Right hindlimb (tissue), 1 donor: ENCODE measurements at regions not wholly inside any gene's neighbourhood (a gene's known extent, or its start where the extent isn't known, plus 50 kb on each side); places are given as distances from the start of the nearest gene placed in this dataset.

Experiments
- DNase-seq: peaks from one replicate; pipeline ENCODE4 v3.0.0-alpha.2; 2018

DNA sequence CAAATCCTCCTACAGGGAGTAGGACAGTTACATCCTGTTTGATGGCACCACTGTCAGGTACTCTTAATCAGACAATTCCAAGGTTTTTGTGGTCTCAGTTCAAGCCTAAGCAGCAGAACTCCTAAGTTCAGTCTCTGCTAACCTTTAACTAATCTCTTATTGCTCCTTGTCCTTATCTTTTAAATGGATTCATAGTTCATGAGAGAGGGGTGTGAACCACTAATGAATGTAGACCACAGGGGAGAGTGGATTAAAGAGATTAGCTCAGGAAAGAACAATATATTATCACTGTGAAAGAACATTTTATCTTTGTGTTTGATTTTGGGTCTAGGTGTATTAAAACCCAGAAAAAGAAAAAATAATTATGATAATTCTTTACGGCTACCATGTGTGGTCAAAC lies 168.9 kb downstream of the DCK start:
- no peak for DNase-seq

DNA sequence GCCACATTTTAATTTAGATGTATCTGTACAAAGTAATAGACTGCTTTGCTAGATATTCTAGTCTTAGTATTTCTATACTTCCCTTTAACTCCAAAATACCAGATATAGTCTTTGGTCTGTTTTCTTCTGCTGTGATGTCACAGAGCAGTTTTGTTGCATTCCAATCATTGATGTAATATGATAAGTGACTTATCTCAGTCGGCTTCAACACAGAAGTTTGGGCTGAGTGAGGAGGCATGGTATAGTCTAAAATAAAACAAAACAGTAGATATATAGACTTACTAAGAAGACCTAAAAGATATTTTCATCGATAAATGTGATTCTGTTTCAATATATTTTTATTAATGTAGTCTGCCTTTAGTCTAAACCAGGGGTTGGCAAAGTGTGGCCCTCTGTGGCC lies 169.9 kb downstream of the DCK start:
- DNase-seq = no peak

DNA sequence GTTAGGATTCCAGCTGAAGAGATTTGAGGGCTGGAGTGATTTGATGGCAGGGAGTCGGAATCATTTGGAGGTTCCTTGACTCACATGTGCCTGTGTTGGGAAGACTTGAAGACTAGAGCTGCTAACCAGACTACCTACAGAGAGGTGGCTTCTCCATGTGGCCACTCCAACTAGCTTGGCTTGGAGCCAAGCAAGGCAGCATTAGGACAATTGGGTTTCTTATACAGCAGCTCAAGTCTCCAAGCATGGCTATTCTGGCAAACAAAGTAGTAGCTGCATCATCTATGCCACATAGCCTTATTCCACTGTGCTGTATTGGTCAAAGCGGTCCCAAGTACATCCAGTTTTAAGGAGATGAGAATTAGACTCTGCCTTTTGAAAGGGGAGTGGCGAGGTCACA lies 171.7 kb upstream of the SLC4A4 start:
- DNase-seq = no peak

DNA sequence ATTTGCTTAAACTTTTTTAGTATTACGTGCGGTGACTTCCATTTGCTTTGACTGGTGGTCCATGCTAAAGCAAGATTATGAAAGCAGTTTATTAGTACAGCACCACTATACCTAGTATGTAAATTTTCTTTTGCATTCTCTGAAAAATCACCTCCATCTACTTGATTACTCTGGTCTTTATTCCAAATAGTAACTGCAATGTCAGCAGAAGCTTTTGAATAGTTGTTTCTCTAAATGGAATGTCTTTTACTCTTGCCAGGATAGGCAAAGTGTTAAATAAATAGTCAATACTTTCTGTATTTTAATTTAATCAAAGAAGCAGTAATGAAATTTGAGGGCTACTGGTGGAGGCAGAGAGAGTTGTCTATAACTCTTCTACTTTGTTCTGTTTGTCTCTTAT lies 167.2 kb upstream of the SLC4A4 start:
- DNase-seq = no peak

DNA sequence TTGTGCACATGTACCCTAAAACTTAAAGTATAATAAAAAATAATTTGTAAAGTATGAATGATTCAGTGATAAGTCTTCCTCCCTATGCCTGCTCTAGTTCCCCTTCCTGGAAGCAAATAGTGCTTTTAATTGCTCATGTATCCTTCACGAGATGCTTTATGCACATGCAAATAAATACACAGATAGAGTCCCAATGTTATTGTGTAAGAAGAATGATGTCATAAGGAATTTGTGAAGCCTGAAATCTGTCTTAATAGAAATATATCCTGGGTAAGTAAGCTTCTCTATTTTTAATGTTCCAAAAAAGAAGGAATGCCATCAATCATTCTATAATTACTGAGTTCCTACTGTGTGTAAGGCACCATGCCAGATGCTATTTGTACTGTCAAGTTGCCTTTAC lies 157.5 kb upstream of the SLC4A4 start:
- DNase-seq = no peak

DNA sequence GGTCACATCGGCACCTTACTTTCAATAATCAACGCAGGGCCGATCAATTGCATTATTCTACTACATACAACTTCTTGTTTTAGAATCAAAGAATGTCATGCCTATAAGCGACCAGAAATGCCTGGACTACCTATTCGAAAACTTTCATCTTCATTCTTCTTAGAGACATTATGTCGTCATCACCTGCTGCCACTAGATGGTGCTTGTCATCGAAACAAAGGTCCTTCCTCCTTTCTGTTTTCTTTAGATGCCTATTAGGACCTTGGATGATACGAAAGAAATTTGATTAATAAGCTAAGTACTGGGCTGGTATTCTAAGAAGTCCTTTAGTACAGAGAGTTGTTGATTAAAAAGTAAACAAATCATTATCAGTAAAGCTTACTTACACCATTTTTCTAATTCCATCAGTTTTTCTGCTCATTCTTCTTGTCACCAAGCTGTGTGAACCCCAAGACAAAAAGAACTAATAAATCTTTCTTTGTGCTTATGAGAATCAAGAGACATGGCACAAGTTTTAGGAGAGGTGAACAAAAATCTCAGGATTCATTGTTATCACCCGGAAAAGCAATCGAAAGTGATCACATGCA lies 154.5 kb upstream of the SLC4A4 start:
- peak; percentile 29 for DNase-seq

DNA sequence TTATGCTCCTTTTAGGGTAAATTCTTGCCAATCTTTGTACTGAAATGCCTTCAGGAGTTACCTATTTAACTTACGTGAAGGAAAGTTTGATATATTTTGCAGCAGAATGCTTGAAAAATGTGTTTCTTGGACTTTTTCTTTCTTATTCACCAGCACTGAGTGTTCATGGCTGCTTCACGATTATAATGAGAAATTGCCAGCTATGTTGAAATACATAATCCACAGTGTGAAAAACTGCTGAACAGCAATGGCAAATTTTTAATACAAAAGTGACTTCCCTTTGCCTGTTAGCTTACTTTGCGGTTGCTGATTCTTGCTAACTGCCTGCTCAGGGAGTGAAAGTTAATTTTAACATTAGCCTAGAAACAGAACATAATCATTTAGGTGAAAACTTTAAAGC lies 153.8 kb upstream of the SLC4A4 start:
- no peak for DNase-seq

DNA sequence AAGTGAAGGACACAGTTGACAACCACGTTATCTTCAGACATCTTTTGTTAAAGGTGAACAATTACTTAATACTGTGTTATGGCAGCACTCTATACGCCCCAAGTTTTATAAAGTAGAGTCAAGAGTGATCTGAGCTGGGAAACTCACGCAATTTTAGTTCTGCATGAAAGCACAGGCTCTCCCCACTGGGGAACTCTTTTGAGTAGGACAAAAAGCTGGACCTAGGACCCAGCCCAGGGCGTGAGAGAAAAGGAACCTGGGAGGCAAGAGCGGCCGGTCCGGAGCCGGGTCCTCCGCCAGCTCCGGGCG lies 152.6 kb upstream of the SLC4A4 start:
- no peak for DNase-seq

DNA sequence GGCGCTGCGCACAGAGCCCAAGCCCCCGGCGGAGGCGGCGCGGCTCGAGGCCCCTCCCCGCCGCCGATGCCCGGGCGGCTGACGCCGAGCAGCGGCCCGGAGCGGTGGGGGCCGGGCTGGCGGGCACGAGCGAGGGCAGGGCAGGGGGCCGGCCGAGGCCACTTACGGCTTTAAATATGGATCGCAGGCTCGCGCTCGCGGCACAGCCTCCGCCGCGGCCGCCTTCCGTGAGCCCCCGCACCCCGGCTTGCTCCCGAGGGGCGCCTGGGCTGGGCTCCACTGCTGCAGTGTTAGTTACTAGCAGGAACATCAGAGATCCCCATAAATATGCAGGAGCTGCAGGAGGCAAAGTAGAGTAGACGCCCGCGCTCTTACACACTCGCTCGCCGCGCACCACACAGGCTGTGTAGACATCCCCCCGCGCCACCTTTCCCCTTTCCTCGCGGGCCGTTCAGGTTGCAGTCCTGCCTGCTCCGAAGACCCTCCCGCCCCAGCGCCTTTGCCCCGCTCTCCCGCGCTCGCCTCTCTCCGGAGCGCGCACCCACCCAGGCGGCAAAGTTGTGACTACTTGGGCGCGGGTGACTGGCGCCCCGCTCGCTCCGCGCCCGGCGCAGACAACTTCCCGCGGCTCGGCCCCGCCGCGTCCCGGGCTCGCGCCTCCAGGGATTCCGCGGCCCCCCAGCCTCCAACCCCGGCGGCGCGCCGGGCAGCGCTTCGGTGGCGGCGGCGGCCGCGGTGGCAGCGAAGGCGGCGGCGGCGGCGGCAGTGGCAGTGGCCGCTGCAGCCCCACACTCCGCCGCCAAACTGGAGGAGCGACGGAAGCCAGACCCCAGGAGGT lies 152.0 kb upstream of the SLC4A4 start:
- peak; percentile 76 for DNase-seq

DNA sequence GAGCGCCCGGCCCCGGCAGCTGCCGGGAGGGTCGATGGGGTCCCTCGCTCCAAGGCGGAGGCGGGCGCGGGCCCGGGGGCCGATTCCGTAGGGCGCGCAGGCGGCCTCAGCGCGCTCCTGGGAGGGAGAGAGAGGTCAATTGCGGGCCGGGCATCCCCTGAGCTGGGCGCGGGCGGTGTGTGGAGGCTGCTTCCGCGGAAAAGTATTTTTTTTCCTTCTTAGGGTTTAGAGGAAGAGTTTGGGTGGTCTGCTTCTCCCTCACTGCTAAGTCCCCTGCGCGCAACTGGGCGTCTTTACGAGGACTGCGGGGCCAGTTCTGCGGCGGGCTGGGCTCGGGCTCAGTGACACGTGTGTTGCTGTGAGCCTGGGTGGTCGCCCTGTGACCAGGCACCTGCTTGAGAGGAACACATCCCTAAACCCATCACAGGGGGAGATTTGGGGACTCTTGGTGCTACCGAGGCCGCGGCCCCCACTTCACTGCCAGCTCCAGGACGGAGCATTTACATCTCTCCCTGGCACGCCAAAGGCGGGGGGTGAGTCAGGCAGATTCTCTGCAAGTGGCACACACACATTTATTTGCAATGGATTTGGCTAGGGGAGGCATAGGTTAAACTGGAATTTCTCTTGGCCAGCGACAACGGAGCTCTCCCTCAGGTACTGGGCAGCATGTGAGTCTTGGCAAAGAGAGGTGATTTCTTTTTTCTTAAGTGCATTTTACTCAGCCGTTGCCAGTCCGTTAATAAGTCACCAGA lies 151.2 kb upstream of the SLC4A4 start:
- peak; percentile 61 for DNase-seq

DNA sequence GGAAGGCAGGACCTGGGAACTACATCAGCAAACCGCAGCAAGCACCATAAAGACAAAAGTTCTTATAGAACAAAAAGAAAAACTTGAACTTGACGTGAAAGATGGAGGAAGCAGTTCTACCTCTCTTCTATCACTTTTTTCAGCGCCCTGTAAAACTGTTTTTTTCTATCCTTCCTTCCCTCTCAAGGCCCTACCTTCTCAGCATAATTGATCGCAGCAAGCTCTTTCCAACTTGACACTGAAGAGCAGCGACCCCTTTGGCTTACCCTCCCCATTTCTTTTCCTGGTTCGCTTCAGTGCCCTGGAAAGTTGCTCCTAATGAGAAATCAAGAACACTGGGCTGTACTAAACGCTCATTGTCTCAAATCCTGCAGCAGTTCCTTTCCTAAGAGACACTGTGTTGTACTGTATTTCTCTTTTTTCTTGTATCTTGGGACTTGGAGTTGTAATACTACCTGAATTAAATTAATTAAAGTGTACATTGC lies 150.6 kb upstream of the SLC4A4 start:
- DNase-seq = peak; percentile 36

DNA sequence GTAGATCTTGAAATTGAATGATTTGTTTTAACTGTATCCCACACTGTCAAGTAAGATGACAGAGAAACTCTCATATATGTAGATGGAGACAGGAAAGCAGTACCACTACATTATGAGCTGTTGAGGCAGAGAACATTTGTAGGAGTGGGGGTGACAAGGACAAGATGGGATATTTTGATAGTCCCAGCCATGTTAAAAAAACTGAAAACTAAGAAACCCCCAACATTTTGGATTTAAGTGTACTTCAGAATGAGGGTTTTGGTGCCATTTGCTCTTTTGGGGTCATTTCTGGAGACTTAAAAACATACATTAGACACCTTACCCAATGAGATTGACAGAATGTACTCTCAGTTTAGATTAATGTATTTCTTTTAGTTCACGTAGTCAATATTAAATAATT lies 149.9 kb upstream of the SLC4A4 start:
- no peak for DNase-seq

DNA sequence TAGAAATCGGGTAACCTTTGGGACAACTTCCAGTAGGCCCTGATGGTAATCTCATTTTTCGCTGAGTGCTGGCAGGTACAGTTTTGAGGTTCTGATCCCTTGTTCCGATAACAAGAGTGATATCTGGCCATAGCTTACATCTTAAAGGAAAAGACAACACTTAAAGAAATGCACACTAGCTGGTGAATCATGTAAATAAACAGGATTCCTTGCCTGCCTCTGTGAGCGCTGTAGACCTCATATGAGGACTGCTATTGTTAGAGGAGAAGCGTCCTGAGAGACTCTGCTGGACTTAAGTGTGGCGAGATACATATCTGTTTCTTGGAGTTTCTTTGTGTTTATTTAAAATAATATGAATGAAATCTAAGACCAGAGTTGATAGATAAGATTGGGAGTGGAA lies 149.3 kb upstream of the SLC4A4 start:
- no peak for DNase-seq

DNA sequence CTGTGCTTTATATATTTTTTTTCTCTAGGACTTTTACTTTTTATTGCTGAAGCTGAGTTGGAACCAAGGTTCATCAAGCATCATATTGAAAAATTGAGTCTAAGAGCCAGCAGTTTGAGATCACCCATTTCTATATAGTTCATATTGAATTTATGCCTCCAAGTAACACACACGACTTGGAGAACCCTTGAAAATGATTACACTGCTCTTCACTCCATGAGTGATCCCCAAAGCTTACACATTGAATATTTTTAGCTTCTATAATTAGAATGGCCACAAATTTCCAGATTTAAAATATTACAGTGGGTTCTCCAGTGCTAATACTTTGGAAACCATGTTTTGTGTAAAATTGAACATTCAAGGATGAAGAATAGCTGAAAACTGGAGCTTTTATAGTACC lies 144.4 kb upstream of the SLC4A4 start:
- DNase-seq = no peak

DNA sequence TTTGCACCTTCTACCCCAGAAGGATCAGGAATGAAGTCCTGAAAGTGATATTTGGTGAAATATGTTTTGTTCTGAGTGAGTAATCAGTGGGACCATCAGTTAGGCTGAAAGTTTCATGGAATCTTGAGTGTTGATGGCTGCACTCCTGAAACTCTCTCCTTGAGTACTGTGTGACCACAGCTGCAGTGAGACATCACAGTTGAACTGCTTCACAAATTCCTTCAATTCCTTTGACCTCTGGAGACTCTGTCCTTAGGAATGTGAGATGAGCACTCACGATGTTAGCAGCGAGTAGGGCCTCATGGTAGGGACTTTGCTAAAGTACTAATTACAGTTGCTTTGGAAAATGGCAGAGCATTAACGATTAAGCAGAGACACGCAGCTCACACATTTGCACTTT lies 142.9 kb upstream of the SLC4A4 start:
- no peak for DNase-seq

DNA sequence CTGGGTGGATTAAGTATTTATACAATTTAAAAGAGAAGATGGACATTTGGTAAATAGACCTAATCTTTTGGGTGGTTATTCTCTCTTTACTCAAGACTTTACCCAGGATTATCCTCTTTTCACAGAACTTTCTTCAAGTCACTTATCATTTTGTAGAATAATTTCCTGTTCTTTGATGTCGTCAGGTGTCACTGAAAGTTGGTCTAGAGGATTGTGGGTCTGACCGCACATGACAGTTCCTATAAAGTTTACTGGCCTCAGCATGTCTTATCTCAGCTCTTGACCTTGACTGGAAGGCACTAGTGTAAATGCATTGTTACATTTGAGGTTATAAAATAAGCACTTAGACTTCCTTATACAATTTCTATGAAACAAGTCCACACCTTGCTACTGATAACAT lies 139.9 kb upstream of the SLC4A4 start:
- DNase-seq = no peak

DNA sequence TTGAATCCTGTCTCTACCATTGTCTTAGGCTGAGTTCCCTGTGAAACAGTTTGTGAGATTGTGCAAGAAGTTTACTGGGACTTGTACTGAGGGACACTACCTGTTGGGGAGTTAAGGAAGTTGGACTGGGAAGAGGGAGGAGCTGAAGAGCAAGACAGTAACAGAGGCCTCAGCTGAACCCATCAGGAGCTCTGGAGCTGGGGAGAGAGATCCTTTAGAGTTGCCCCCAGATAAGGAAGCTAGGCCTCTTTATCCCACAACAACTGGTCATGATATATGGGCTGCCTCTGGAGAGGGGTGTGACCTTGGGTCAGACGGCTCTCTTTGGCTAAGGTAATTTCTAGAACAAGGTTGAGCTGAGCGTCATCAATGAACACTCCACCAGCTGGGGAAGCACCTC lies 137.8 kb upstream of the SLC4A4 start:
- DNase-seq = no peak

DNA sequence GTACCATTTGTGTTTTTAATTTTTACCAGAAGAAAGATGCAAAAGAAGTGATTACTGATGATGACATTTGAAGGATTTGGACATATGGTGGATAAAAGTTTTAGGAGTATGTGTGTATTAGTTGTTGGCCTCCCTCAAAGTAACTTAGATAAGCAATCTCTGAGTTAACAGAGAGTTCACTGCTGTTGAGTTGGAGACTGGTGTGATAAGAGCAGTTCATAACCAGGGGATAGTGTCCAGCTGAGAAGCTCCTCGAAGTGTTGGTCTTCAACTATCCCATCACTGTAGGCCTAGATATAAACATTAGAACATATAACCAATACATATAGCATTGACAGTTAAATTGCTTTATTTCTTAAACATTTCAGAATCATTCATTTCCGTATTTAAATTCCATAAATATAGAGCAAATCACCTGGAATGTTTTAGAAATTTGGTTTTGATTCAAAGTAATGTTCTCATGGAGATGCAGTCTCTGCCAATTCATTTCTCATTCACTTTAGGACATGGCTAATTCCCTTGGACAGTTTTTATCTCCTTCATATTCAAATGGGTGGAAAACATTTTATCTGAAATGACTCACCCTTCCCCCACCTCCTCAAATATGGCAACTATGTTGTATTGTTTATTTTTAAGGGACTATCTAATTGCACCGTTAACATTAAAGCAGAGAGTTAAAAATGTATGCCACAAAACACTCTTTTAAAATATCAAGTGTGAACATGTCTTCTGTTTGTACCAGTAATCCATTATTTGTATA lies 136.8 kb upstream of the SLC4A4 start:
- no peak for DNase-seq

DNA sequence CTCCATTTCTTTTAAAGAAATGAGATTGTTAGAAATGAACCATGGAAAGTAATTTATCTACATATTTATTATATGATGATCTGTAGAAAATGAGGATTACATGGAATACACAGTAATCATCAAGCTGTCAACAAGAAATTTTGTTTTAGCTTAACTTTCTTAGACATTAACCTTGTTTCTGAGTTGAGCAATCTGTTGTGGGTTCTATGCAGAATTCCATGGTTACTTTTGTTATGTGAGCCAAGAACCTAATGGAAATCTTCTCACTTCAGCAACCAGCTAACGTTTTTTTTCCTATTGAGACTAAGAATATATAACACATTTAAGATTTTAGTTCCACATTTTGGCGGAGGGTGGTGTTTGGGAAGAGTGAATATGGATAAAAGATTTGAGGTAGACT lies 136.1 kb upstream of the SLC4A4 start:
- no peak for DNase-seq

DNA sequence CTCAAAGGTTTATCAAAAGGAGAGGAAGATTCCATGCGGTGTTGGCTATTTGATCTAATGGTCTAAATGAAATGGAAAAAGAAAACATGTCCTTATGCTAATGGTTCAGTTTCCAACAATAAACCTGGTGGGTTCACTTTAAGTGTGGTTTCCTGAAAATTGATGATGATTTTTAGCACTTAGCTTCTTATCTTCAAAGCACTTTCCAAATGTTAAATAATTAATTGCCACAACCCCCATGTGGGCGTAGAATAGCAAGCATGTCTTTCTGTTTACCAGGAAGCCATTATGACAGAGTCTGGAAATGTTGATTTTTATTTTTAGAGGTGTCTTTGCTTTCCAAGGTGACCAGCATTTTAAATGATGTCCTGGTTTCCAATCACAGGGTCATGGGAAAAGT lies 134.8 kb upstream of the SLC4A4 start:
- DNase-seq = no peak

DNA sequence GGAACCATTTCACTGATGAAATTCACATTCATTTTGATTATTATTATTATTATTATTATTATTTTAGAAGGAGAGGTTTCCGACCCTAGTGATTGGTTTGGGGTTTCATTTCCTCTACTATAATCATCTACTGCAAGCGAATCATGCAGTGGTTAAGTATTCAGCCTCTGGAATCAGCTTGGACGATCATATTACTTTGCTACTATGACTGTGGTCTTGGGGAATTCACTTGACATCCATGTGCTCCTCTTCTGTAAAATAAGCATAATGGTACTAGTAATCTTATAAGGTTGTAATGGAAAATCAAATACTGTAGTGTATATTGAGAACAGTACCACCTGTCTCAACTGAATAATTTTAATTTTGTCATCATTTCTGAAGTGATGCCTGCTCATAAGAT lies 132.1 kb upstream of the SLC4A4 start:
- DNase-seq = no peak

DNA sequence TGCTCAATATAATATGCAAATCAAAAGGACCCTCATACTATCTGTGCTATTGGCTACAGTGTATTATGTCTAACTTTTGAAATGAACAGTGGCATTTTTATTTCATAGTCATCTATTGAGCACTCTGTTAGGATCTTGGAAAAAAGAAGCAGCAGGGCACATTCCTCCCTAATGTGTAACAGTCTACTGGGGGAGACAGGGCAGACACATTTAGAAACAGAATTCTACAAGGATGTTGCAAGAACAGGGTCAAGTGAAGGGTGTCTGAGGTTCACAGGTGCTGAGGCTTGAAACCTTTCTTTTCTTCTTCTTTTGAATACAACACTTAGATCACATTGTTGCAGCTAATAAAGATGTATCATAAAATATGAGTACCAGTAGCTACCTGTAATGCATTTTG lies 129.7 kb upstream of the SLC4A4 start:
- DNase-seq = no peak

DNA sequence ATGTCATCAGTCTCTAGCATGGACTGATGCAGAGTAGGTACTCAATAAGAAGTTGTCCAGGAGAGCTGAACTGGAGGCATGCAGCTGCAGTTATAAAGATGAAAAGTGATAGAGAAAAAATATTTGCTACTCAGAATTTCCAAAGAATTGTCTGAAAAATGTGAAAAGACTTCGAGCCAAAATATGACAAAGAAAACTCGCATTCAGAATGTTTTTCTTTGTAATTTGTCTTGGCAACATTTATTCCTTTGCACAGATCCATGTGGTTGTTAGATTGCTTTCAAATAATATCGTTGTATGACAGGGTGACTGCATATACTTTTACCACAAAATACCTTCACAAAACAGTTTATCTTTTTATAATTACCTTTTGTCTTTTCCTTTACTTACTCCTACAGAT lies 128.0 kb upstream of the SLC4A4 start:
- no peak for DNase-seq

DNA sequence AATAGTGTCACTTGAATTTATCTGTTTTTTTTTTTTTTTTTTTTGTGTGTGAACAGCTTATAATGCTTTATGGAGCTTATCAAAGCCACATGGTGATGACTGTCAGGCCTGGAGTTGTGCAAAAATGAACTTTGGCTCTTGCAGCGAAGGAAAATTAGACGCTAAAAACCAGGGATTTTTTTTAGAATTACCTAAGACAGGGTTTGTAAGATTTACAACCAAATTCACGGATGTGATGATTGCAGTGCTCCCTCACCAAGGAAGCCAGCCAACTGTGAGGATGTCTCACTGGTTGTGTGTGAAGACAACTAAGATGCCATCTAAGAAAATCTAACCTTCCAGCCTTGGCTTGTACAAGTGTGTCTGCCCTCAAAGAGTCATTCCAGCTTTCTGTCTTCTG lies 127.1 kb upstream of the SLC4A4 start:
- DNase-seq = no peak
